ENCODE measurements at regions not wholly inside any gene's neighbourhood (a gene's known extent, or its start where the extent isn't known, plus 50 kb on each side); places are given as distances from the start of the nearest gene placed in this dataset.

- TF ChIP-seq CHD7 (IDR thresholded peaks at IDR 0.05; ENCODE audit: insufficient replicate concordance, low read length) = no peak
- no peak for TF ChIP-seq SIX5 (IDR thresholded peaks at IDR 0.05; ENCODE audit: low read depth, low read length)
- TF ChIP-seq POLR2A (IDR thresholded peaks at IDR 0.05; ENCODE audit: control extremely low read depth in 1 of 2, low read depth in 2 of 2, low read length in 2 of 2) = no peak
- TF ChIP-seq BRCA1 (IDR thresholded peaks at IDR 0.05; ENCODE audit: low read depth, low read length) = no peak
Observed at GRCh38 chr2:223433461-223433860, 168.7 kb downstream of the SCG2 start (continued).

Measured in H1 (cell line).